HEK293 (cell line): ENCODE measurements at regions not wholly inside any gene's neighbourhood (a gene's known extent, or its start where the extent isn't known, plus 50 kb on each side); places are given as distances from the start of the nearest gene placed in this dataset.

Source experiments
- CTCF ChIA-PET: fragments of 350-600 bp; formaldehyde crosslinking; extraction: SDS; loops from one replicate; lab custom pipeline; 2021; ENCODE audit warnings: antibody characterized with exemption; lab: Yijun Ruan, JAX
- POLR2A ChIA-PET: fragments of 300-600 bp; formaldehyde crosslinking; extraction: SDS; loops from one replicate; lab custom pipeline; 2020; ENCODE audit warnings: antibody characterized with exemption, inconsistent platforms; lab: Yijun Ruan, JAX
- H3K27ac ChIP-seq: fragments of 200-500 bp; sonication (Bioruptor generic); 2 replicates; pipeline ENCODE4 v1.5.1; 2014; ENCODE audit warnings: low read depth, low read length, control low read depth, inconsistent platforms; ENCODE audit errors: extremely low read depth
- H3K36me3 ChIP-seq, 2 experiments: fragments of 200-500 bp in 1 of 2; sonication (Bioruptor generic) in 1 of 2; 1 replicate in 1 of 2; 2 replicates in 1 of 2; pipeline ENCODE4 v1.5.1; 2014 to 2017; ENCODE audit warnings: inconsistent platforms in 2 of 2, low read length in 2 of 2; ENCODE audit not compliant: control insufficient read depth in 2 of 2, insufficient read depth in 1 of 2
- H3K4me1 ChIP-seq: fragments of 200-500 bp; sonication (Bioruptor generic); 2 replicates; pipeline ENCODE4 v1.5.1; 2014; ENCODE audit warnings: mild to moderate bottlenecking, low read length, inconsistent platforms; ENCODE audit not compliant: control insufficient read depth, insufficient read depth
- H3K4me3 ChIP-seq: 2 replicates; pipeline ENCODE4 v1.5.1; 2011; ENCODE audit warnings: low read depth, mild to moderate bottlenecking, control low read depth, low read length, moderate library complexity
- H3K9me3 ChIP-seq: fragments of 200-500 bp; sonication (Bioruptor generic); 2 replicates; pipeline ENCODE4 v1.5.1; 2014; ENCODE audit warnings: low read depth, low read length, inconsistent platforms; ENCODE audit not compliant: control insufficient read depth, insufficient read depth
- KLF17 ChIP-seq: fragments of 450-650 bp; formaldehyde crosslinking; IDR thresholded peaks from 2 replicates; pipeline ENCODE4 v1.5.1; 2016; ENCODE audit warnings: missing biosample characterization, missing genetic modification characterization
- PRDM10 ChIP-seq: fragments of 450-650 bp; formaldehyde crosslinking; IDR thresholded peaks from 2 replicates; pipeline ENCODE4 v1.5.1; 2016; ENCODE audit warnings: missing biosample characterization, missing genetic modification characterization
- TSHZ1 ChIP-seq: fragments of 450-650 bp; formaldehyde crosslinking; IDR thresholded peaks from 2 replicates; pipeline ENCODE4 v1.5.1; 2016; ENCODE audit warnings: missing biosample characterization, missing genetic modification characterization, borderline replicate concordance
- ZNF18 ChIP-seq: fragments of 450-650 bp; formaldehyde crosslinking; IDR thresholded peaks from 2 replicates; pipeline ENCODE4 v1.5.1; 2016; ENCODE audit warnings: missing biosample characterization, missing genetic modification characterization
- ZNF214 ChIP-seq: fragments of 450-650 bp; formaldehyde crosslinking; IDR thresholded peaks from 2 replicates; pipeline ENCODE4 v1.5.1; 2017; ENCODE audit warnings: missing biosample characterization, mild to moderate bottlenecking, missing genetic modification characterization, borderline replicate concordance
- ZNF26 ChIP-seq: fragments of 450-650 bp; formaldehyde crosslinking; IDR thresholded peaks from 2 replicates; pipeline ENCODE4 v1.5.1; 2016; ENCODE audit warnings: missing biosample characterization, missing genetic modification characterization
- ZNF394 ChIP-seq: fragments of 450-650 bp; formaldehyde crosslinking; IDR thresholded peaks from 2 replicates; pipeline ENCODE4 v1.5.1; 2016; ENCODE audit warnings: missing biosample characterization, missing genetic modification characterization, mild to moderate bottlenecking, moderate library complexity, borderline replicate concordance
- ZNF398 ChIP-seq: fragments of 450-650 bp; formaldehyde crosslinking; IDR thresholded peaks from 2 replicates; pipeline ENCODE4 v1.5.1; 2017; ENCODE audit warnings: missing biosample characterization, missing genetic modification characterization
- ZNF514 ChIP-seq: fragments of 450-650 bp; formaldehyde crosslinking; IDR thresholded peaks from 2 replicates; pipeline ENCODE4 v1.5.1; 2016; ENCODE audit warnings: missing biosample characterization, missing genetic modification characterization
- ZNF621 ChIP-seq: fragments of 450-650 bp; formaldehyde crosslinking; IDR thresholded peaks from 2 replicates; pipeline ENCODE4 v1.5.1; 2017; ENCODE audit warnings: missing biosample characterization, missing genetic modification characterization
- ZNF629 ChIP-seq: fragments of 450-650 bp; formaldehyde crosslinking; IDR thresholded peaks from 2 replicates; pipeline ENCODE4 v1.5.1; 2017; ENCODE audit warnings: missing biosample characterization, missing genetic modification characterization
- ZNF664 ChIP-seq: fragments of 450-650 bp; formaldehyde crosslinking; IDR thresholded peaks from 2 replicates; pipeline ENCODE4 v1.5.1; 2016; ENCODE audit warnings: missing biosample characterization, missing genetic modification characterization
- ZNF777 ChIP-seq: fragments of 450-650 bp; formaldehyde crosslinking; IDR thresholded peaks from 2 replicates; pipeline ENCODE4 v1.5.1; 2017; ENCODE audit warnings: missing biosample characterization, missing genetic modification characterization, borderline replicate concordance

- TF ChIP-seq ZNF777 (no peak), ZNF621 (no peak), ZNF26 (no peak)
These were observed 238.7 kb upstream of the GRAMD2B start (continued) for GRCh38 chr5:126184474-126184873.

- Histone ChIP-seq H3K36me3 (no peaks in the 10 kb centered on the region), H3K9me3 (no peaks in the 10 kb centered on the region), H3K4me1 (no peaks in the 10 kb centered on the region; the same call in 1 of the 2 replicates), H3K27ac (no peak overlapping the region), H3K4me3 (no peak overlapping the region)
- POLR2A ChIA-PET, result no interaction called here
- CTCF ChIA-PET, result no interaction called here
- TF ChIP-seq KLF17 (no peak), ZNF394 (tag by site-specific recombination) (no peak), ZNF398 (tag by site-specific recombination) (no peak), ZNF629 (tag by site-specific recombination) (no peak), ZNF514 (tag by site-specific recombination) (no peak), ZNF18 (no peak), PRDM10 (tag by site-specific recombination) (no peak), ZNF214 (no peak), ZNF664 (no peak), TSHZ1 (tag by site-specific recombination) (no peak)
These were observed 237.0 kb upstream of the GRAMD2B start for GRCh38 chr5:126186210-126186609.
